Lower lobe of right lung (tissue), 2 donors: ENCODE measurements at regions not wholly inside any gene's neighbourhood (a gene's known extent, or its start where the extent isn't known, plus 50 kb on each side); places are given as distances from the start of the nearest gene placed in this dataset.
"Not testable (repeated sequence)": the region's sequence is repeated elsewhere in the genome, so short reads cannot be mapped to it uniquely, and the experiment has no call there.

Experiments used
- ATAC-seq, 2 donors: fragments of 200-7000 bp; cut with Tn5 transposase; one replicate each; pipeline ENCODE4 v1.9.1; 2020 to 2022; ENCODE audit warnings: mild to moderate bottlenecking in 2 of 2, moderate library complexity in 2 of 2
- DNase-seq: peaks from one replicate; pipeline ENCODE4 v3.0.0-alpha.2; 2020
- H3K27ac ChIP-seq: fragments of 200-600 bp; one replicate; pipeline ENCODE4 v1.8.0; 2022
- H3K27me3 ChIP-seq: fragments of 200-600 bp; one replicate; pipeline ENCODE4 v1.8.0; 2022; ENCODE audit warnings: low read depth
- H3K36me3 ChIP-seq: fragments of 200-600 bp; one replicate; pipeline ENCODE4 v1.8.0; 2022; ENCODE audit warnings: mild to moderate bottlenecking
- H3K4me1 ChIP-seq: fragments of 200-600 bp; one replicate; pipeline ENCODE4 v1.8.0; 2022
- H3K4me3 ChIP-seq: fragments of 200-600 bp; one replicate; pipeline ENCODE4 v1.8.0; 2022; ENCODE audit warnings: mild to moderate bottlenecking
- H3K9me3 ChIP-seq: fragments of 200-600 bp; one replicate; pipeline ENCODE4 v1.8.0; 2022
- CTCF ChIP-seq: fragments of 200-600 bp; IDR thresholded peaks from one replicate; pipeline ENCODE4 v1.8.0; 2022; ENCODE audit warnings: antibody characterized with exemption, mild to moderate bottlenecking
- intact Hi-C: fragments of 100-400 bp; cut with DNase I; formaldehyde crosslinking; loops from one replicate; pipeline ENCODE4 v1.11.0; 2022
- donor health status: DM: no; HTN: yes; CAD: no; lungs with severe emphysema.

DNA sequence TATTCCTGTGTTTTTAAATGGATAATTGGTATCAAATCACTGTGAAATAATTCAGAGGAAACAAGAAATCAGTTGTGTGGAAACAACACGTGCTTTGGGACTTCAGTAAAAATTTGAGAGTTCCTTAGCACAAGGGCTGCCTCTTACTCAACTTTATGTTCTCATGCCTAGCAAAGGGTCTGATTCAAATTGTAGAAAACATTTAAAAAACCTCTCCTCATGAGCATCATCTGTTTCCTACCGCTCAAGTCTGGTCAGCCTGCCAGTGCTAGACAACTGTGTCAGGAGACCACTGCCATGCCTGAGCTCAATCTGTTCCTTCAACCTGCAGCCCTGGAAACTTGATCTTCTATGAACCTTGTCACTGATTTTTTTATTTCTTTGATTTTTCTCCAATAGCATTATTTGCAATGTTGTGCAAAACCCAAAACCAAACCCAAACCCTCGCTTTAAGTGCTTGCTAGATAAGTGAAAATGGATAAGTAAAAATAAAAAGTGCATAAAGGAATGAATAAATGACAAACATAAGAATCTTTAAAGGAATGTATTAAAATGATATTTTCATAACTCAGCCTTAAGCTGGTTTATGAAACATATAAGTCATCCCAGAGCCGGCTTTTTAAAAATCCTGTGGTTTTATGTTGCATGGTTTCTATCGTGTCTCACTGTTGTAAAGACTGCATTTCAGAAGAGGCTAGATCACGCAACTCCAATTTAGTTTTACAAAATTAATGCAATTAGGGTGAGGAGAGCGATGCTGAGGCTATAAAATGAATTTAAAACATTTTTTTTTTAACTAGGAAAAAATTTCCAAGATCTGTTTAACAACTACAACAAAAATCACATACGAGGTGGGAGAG lies 361.2 kb upstream of the PDE3A start:
- H3K4me1 ChIP-seq: no peaks in the 10 kb centered on the region
- DNase-seq: no peak
- H3K36me3 ChIP-seq: no peaks in the 10 kb centered on the region
- no peak overlapping the region for H3K27ac ChIP-seq
- intact Hi-C loops: no loop called here
- no peak for ATAC-seq
- H3K27me3 ChIP-seq: no peaks in the 10 kb centered on the region
- no peak for TF ChIP-seq CTCF
- H3K4me3 ChIP-seq: no peak overlapping the region
- H3K9me3 ChIP-seq: no peaks in the 10 kb centered on the region

- H3K4me3 ChIP-seq, intact Hi-C loops, DNase-seq, H3K4me1 ChIP-seq, H3K27me3 ChIP-seq, H3K36me3 ChIP-seq, H3K27ac ChIP-seq, ATAC-seq, H3K9me3 ChIP-seq: not testable (repeated sequence)
These were observed 358.4 kb upstream of the PDE3A start for GRCh38 chr12:20009965-20010364.

- Histone ChIP-seq H3K9me3 (no peaks in the 10 kb centered on the region), H3K4me1 (no peaks in the 10 kb centered on the region), H3K27me3 (no peaks in the 10 kb centered on the region), H3K4me3 (no peak overlapping the region), H3K27ac (no peak overlapping the region), H3K36me3 (no peaks in the 10 kb centered on the region)
- DNase-seq: no peak
- no peak for TF ChIP-seq CTCF
- peak in 1 of 2 donors; percentile 92 for ATAC-seq
- intact Hi-C loops: no loop called here
These were observed 357.1 kb upstream of the PDE3A start for GRCh38 chr12:20011200-20011599.

- no peak for TF ChIP-seq CTCF
- Histone ChIP-seq H3K27ac (no peak overlapping the region), H3K9me3 (no peaks in the 10 kb centered on the region), H3K27me3 (no peaks in the 10 kb centered on the region), H3K4me3 (no peak overlapping the region), H3K4me1 (no peaks in the 10 kb centered on the region), H3K36me3 (no peaks in the 10 kb centered on the region)
- DNase-seq (no peak), ATAC-seq (no peak)
- intact Hi-C loops: no loop called here
These were observed 350.5 kb upstream of the PDE3A start for GRCh38 chr12:20017802-20018201.

- no peak for TF ChIP-seq CTCF
- Histone ChIP-seq H3K4me3 (no peak overlapping the region), H3K4me1 (no peaks in the 10 kb centered on the region), H3K9me3 (no peaks in the 10 kb centered on the region), H3K36me3 (no peaks in the 10 kb centered on the region), H3K27me3 (no peaks in the 10 kb centered on the region), H3K27ac (no peak overlapping the region)
- DNase-seq: no peak
- no peak for ATAC-seq
- intact Hi-C loops: no loop called here
These were observed 349.9 kb upstream of the PDE3A start for GRCh38 chr12:20018406-20018805.

DNA sequence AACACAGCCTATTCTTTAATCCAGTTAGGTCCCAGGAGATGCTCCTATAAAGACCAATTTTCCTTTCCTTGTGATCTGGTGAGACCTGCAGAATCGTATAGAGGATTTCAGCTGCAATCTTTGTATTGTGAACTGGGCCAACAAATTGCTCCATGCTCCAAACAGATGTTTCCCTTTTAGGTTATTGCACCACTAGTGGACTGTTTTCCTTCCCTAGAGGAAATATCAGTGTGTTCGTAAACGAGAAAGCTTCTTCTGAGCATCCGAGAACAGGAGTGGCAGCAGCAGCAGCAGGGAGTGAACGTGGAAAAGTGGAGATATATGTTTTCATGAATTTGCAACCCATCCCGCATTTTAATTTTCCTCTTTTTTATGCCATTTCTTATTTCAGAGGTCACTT lies 344.1 kb upstream of the PDE3A start:
- no peak for TF ChIP-seq CTCF
- ATAC-seq (no peak), DNase-seq (no peak)
- Histone ChIP-seq H3K36me3 (no peaks in the 10 kb centered on the region), H3K9me3 (no peaks in the 10 kb centered on the region), H3K4me3 (no peak overlapping the region), H3K4me1 (no peaks in the 10 kb centered on the region), H3K27me3 (no peaks in the 10 kb centered on the region), H3K27ac (no peak overlapping the region)
- intact Hi-C loops: no loop called here
